Cardiac muscle cell (in vitro differentiated cells and primary cell): ENCODE measurements at regions not wholly inside any gene's neighbourhood (a gene's known extent, or its start where the extent isn't known, plus 50 kb on each side); places are given as distances from the start of the nearest gene placed in this dataset.
A peak's percentile ranks its signal among the peaks of the same experiment; 100 is the strongest.

Experiments used
- DNase-seq, 2 donors: peaks; one replicate each; pipeline versions ENCODE4 v3.0.0 to v3.0.0-alpha.2; 2010 to 2017; ENCODE audit warnings: low read depth in 1 of 2, low spot score in 1 of 2
- H3K27ac ChIP-seq: fragments of 200-600 bp; sonication (generic); 2 replicates; pipeline ENCODE4 v1.5.1; 2016
- H3K27me3 ChIP-seq: fragments of 200-600 bp; sonication (generic); 2 replicates; pipeline ENCODE4 v1.6.0; 2016; ENCODE audit warnings: control low read depth
- H3K36me3 ChIP-seq: fragments of 200-600 bp; sonication (generic); 2 replicates; pipeline ENCODE4 v1.5.1; 2016; ENCODE audit warnings: control low read depth
- H3K4me1 ChIP-seq: fragments of 200-600 bp; sonication (generic); 2 replicates; pipeline ENCODE4 v1.8.1; 2017; ENCODE audit warnings: low read depth, mild to moderate bottlenecking, mixed run types
- H3K4me3 ChIP-seq: fragments of 200-600 bp; sonication (generic); 2 replicates; pipeline ENCODE4 v1.5.1; 2016; ENCODE audit warnings: mild to moderate bottlenecking
- H3K9me3 ChIP-seq: fragments of 200-600 bp; sonication (generic); 2 replicates; pipeline ENCODE4 v1.5.1; 2017; ENCODE audit warnings: low read depth, mild to moderate bottlenecking, control low read depth
- CTCF ChIP-seq: IDR thresholded peaks from 2 replicates; pipeline ENCODE4 v1.5.1; 2012; ENCODE audit warnings: low read depth, mild to moderate bottlenecking, low read length

- no peak for TF ChIP-seq CTCF
- Histone ChIP-seq H3K27ac (no peak overlapping the region), H3K4me1 (no peaks in the 10 kb centered on the region), H3K9me3 (no peaks in the 10 kb centered on the region), H3K27me3 (no peaks in the 10 kb centered on the region), H3K4me3 (no peak overlapping the region), H3K36me3 (no peaks in the 10 kb centered on the region)
- no peak for DNase-seq
Observed at GRCh38 chr3:43884581-43884980, 193.8 kb downstream of the ABHD5 start.

- peaks cover 13% of the 10 kb centered on the region for H3K27me3 ChIP-seq
- TF ChIP-seq CTCF, result no peak
- H3K9me3 ChIP-seq, result no peaks in the 10 kb centered on the region
- no peak overlapping the region for H3K4me3 ChIP-seq
- no peak overlapping the region for H3K27ac ChIP-seq
- H3K4me1 ChIP-seq, result no peaks in the 10 kb centered on the region
- no peak for DNase-seq
- no peaks in the 10 kb centered on the region for H3K36me3 ChIP-seq
Observed at GRCh38 chr3:43885908-43886618, 195.3 kb downstream of the ABHD5 start.

GRCh38 chr3:43892061-43892460, 201.3 kb downstream of the ABHD5 start:
- DNase-seq, result no peak
- TF ChIP-seq CTCF, result no peak
- Histone ChIP-seq H3K36me3 (no peaks in the 10 kb centered on the region), H3K9me3 (no peaks in the 10 kb centered on the region), H3K4me3 (no peak overlapping the region), H3K27me3 (peaks cover 66% of the 10 kb centered on the region), H3K27ac (no peak overlapping the region), H3K4me1 (no peaks in the 10 kb centered on the region)

- no peaks in the 10 kb centered on the region for H3K4me1 ChIP-seq
- H3K4me3 ChIP-seq, result no peak overlapping the region
- H3K36me3 ChIP-seq, result no peaks in the 10 kb centered on the region
- DNase-seq, result no peak
- H3K27me3 ChIP-seq, result peaks cover 66% of the 10 kb centered on the region
- TF ChIP-seq CTCF, result no peak
- no peaks in the 10 kb centered on the region for H3K9me3 ChIP-seq
- H3K27ac ChIP-seq, result no peak overlapping the region
Observed at GRCh38 chr3:43892526-43892925, 201.8 kb downstream of the ABHD5 start.

GRCh38 chr3:43893727-43894126, 203.0 kb downstream of the ABHD5 start:
- TF ChIP-seq CTCF, result no peak
- H3K4me1 ChIP-seq, result no peaks in the 10 kb centered on the region
- no peaks in the 10 kb centered on the region for H3K9me3 ChIP-seq
- no peak overlapping the region for H3K27ac ChIP-seq
- H3K4me3 ChIP-seq, result peak overlapping the region; percentile 30
- no peaks in the 10 kb centered on the region for H3K36me3 ChIP-seq
- DNase-seq, result no peak
- H3K27me3 ChIP-seq, result peaks cover 66% of the 10 kb centered on the region
